Effector memory CD4-positive, alpha-beta T cell (primary cell): ENCODE measurements at regions not wholly inside any gene's neighbourhood (a gene's known extent, or its start where the extent isn't known, plus 50 kb on each side); places are given as distances from the start of the nearest gene placed in this dataset.

ENCODE experiments used
- DNase-seq, 3 donors: peaks; one replicate each; pipeline ENCODE4 v3.0.0-alpha.2; 2020
- H3K27ac ChIP-seq: 2 replicates; pipeline ENCODE4 v1.7.0; 2013; ENCODE audit warnings: mild to moderate bottlenecking, low read length, moderate library complexity; ENCODE audit not compliant: insufficient read depth, poor library complexity, severe bottlenecking
- H3K27me3 ChIP-seq: replicated peaks from 2 replicates; pipeline ENCODE4 v1.7.0; 2013; ENCODE audit warnings: mild to moderate bottlenecking, low read length; ENCODE audit not compliant: insufficient read depth, control insufficient read depth, poor library complexity, severe bottlenecking
- H3K36me3 ChIP-seq: 2 replicates; pipeline ENCODE4 v1.7.0; 2013; ENCODE audit warnings: mild to moderate bottlenecking, low read length, moderate library complexity; ENCODE audit not compliant: control insufficient read depth, insufficient read depth
- H3K4me1 ChIP-seq: 2 replicates; pipeline ENCODE4 v1.7.0; 2013; ENCODE audit warnings: low read length, mild to moderate bottlenecking; ENCODE audit not compliant: control insufficient read depth, insufficient read depth, poor library complexity, severe bottlenecking
- H3K4me3 ChIP-seq: 2 replicates; pipeline ENCODE4 v1.7.0; 2013; ENCODE audit warnings: low read length, low read depth, mild to moderate bottlenecking; ENCODE audit not compliant: insufficient read depth, poor library complexity, severe bottlenecking
- H3K9me3 ChIP-seq: 2 replicates; pipeline ENCODE4 v1.7.0; 2013; ENCODE audit warnings: mild to moderate bottlenecking, low read length, moderate library complexity; ENCODE audit not compliant: control insufficient read depth

DNA sequence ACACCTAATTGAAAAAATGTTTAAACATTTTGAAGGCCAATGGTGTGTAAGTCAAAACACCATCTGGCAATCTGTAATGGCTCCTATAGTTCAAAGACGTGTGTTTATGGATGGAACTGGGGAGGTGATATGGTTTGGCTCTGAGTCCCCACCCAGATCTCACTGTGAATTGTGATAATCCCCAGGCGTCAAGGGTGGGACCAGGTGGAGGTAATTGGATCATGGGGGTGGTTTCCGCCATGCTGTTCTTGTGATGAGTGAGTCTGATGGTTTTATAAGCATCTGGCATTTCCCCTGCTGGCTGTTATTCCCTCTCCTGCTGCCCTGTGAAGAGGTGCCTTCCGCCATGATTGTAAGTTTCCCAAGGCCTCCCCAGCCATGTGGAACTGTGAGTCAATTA is 52.2 kb downstream of the ADRA2C start:
- H3K4me1 ChIP-seq = no peaks in the 10 kb centered on the region
- DNase-seq = no peak
- no peaks in the 10 kb centered on the region for H3K36me3 ChIP-seq
- no peak overlapping the region for H3K27ac ChIP-seq
- no peak overlapping the region for H3K4me3 ChIP-seq
- no peaks in the 10 kb centered on the region for H3K9me3 ChIP-seq
- no peaks in the 10 kb centered on the region for H3K27me3 ChIP-seq

DNA sequence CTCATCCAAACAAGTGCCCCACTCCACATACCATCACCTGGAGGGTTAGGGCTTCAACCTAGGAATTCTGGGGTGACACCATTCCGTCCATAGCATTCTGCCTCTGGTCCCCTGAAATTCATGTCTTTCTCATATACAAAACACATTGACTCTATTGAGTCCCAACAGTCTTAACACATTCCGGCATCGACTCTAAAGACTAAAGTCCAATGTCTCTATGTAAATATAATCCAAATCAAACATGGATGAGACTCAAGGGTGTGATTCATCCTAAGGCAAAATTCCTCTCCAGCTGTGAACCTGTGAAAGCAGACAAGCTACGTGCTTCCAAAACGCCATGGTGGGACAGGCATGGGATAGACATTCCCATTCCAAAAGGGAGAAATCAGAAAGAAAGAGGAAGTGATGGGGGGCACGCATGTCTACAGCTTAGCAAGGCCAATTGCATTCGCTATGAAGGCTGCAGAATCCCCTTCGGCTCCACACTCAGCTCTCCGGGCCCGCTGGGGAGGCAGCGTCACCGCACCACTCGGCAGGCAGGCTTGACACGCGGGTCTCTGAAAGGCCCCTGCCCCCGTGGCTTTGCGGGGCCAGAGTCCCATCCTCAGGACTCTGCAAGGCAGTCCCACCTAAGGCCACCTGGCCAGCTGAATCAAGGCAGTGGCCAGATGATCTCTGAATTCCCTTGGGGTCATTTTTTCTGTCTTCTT is 53.2 kb downstream of the ADRA2C start:
- Histone ChIP-seq H3K9me3 (no peaks in the 10 kb centered on the region), H3K36me3 (no peaks in the 10 kb centered on the region), H3K4me1 (no peaks in the 10 kb centered on the region), H3K27ac (no peak overlapping the region), H3K27me3 (no peaks in the 10 kb centered on the region), H3K4me3 (no peak overlapping the region)
- no peak for DNase-seq

GRCh38 chr4:3820016-3820805 is 54.0 kb downstream of the ADRA2C start:
- Histone ChIP-seq H3K4me3 (no peak overlapping the region), H3K36me3 (no peaks in the 10 kb centered on the region), H3K4me1 (no peaks in the 10 kb centered on the region), H3K27ac (no peak overlapping the region), H3K9me3 (no peaks in the 10 kb centered on the region), H3K27me3 (no peaks in the 10 kb centered on the region)
- no peak for DNase-seq

DNA sequence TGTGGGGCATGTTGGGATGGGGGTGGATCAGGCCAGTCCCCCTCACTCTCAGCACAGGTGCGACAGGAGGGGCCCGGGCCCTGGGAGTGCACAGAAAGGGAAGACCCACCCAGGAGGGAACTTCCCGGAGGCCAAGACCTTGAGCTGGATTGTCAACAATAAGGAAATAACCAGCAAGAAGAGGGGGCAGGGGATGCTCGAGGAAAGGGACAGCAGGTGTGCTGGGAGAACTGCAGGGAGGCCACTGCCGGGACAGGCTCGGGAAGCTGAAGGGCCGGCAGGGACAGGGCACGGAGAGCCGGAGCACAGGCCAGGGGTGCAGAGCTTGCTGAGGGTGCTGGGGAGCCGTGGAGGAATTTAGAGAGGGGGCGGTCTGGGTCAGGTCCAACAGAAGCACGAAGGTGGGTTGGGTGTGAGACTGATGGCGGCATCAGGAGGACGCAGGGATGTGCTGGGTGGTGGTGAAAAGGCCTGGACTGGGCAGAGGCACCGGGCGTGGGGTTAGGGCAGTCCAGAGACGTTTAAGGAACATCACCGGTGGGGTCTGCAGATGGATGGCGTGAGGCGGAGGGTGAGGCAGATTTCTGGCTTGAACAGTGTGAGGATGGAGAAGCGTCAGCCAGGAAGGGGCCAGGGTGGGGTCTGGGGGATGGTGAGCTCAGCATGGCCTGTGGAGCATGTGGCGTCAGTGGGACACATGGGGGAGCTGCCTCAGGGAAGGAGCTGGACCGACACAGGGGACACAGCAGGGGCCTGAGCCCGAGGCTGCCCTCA is 54.8 kb downstream of the ADRA2C start:
- no peaks in the 10 kb centered on the region for H3K36me3 ChIP-seq
- no peak overlapping the region for H3K27ac ChIP-seq
- H3K4me1 ChIP-seq = no peaks in the 10 kb centered on the region
- no peaks in the 10 kb centered on the region for H3K27me3 ChIP-seq
- H3K9me3 ChIP-seq = no peaks in the 10 kb centered on the region
- H3K4me3 ChIP-seq = no peak overlapping the region
- no peak for DNase-seq

DNA sequence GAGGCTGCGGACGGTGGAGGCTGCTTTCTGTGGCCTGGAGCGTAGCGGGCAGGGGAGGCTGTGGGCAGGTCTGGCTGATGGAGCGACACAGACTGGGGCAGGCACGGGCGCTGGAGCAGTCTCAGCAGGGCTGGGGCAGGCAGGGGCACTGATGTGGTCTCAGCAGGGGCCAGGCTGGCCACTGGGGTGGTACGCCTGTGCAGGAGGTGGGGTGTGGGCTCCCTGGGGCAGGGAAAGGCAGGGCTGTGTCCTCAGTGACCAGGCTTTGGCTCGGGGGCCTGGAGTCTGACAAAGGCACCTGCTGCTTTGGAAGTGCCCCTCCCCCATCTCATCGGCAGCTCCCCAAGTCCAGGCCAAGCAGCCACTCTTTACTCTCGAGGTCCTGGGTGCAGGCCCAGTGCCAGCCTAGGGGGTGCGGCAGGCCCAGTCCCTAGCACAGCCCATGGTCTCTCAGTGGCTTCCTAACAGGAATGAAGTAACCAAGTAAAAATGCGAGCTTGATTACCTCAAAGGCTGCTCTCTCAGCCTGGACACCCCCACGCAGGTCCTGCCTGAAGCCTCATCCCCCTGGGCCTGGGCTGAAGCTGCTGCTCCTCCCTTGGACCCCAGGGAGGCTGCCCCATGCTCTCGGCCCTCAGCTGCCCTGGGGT is 55.5 kb downstream of the ADRA2C start:
- no peaks in the 10 kb centered on the region for H3K27me3 ChIP-seq
- no peak overlapping the region for H3K4me3 ChIP-seq
- H3K4me1 ChIP-seq = no peaks in the 10 kb centered on the region
- no peaks in the 10 kb centered on the region for H3K36me3 ChIP-seq
- DNase-seq = no peak
- H3K27ac ChIP-seq = no peak overlapping the region
- no peaks in the 10 kb centered on the region for H3K9me3 ChIP-seq

DNA sequence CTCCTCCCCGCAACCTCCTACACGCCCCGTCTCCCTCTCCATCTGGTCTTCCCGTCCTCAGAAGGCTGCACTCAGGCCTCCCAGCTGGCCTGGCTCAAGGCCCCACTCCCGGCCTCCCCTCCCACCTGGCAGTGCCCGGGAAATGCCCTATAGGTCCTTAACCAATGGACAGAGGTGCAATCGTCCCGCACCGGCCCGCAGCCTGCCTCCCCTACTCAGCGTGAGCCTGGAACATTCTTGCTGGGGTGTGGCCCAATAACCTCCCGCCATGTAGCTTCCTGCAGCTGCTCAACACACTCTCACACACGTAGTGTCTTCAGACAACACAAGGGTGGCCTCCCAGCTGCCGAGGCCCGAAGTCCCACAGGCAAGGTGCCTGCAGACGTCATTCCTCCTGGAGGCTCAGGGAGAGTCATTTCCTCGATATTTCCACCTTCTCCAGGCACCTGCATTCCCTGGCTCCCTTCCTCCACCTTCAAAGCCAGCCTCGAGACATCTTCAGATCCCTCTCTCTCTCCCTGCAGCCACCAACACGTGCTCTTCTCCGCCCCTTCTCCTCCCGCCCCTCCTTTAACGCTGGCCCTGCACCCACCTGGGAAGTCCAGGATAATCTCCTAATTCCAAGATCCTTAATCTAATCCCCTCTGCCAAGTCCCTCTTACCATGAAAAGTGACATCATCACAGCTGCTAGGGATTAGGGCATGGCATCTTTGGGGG is 56.2 kb downstream of the ADRA2C start:
- DNase-seq = no peak
- Histone ChIP-seq H3K4me1 (no peaks in the 10 kb centered on the region), H3K36me3 (no peaks in the 10 kb centered on the region), H3K9me3 (no peaks in the 10 kb centered on the region), H3K4me3 (no peak overlapping the region), H3K27ac (no peak overlapping the region), H3K27me3 (no peaks in the 10 kb centered on the region)

- H3K36me3 ChIP-seq = no peaks in the 10 kb centered on the region
- H3K27ac ChIP-seq = no peak overlapping the region
- H3K4me3 ChIP-seq = no peak overlapping the region
- H3K4me1 ChIP-seq = no peaks in the 10 kb centered on the region
- no peaks in the 10 kb centered on the region for H3K9me3 ChIP-seq
- no peak for DNase-seq
- no peaks in the 10 kb centered on the region for H3K27me3 ChIP-seq
Observed at GRCh38 chr4:3823496-3824341, 57.5 kb downstream of the ADRA2C start.

- no peaks in the 10 kb centered on the region for H3K36me3 ChIP-seq
- H3K27me3 ChIP-seq = no peaks in the 10 kb centered on the region
- H3K4me3 ChIP-seq = no peak overlapping the region
Observed at GRCh38 chr4:3824521-3825270, 58.5 kb downstream of the ADRA2C start.

More at GRCh38 chr4:3824521-3825270, 58.5 kb downstream of the ADRA2C start:
- no peak overlapping the region for H3K27ac ChIP-seq
- no peaks in the 10 kb centered on the region for H3K4me1 ChIP-seq
- no peaks in the 10 kb centered on the region for H3K9me3 ChIP-seq
- DNase-seq = no peak
